HepG2 (cell line): ENCODE measurements at regions not wholly inside any gene's neighbourhood (a gene's known extent, or its start where the extent isn't known, plus 50 kb on each side); places are given as distances from the start of the nearest gene placed in this dataset.

ENCODE experiments used
- AKAP8 ChIP-seq: sonication (generic); formaldehyde crosslinking; IDR thresholded peaks from 2 replicates; pipeline ENCODE4 v1.5.1; 2020; ENCODE audit warnings: mild to moderate bottlenecking, missing genetic modification reagents
- CEBPG ChIP-seq: IDR thresholded peaks from 2 replicates; pipeline ENCODE4 v1.6.1; 2016
- DR1 ChIP-seq: sonication (generic); formaldehyde crosslinking; IDR thresholded peaks from 2 replicates; pipeline ENCODE4 v1.8.0; 2021; ENCODE audit warnings: mild to moderate bottlenecking, missing genetic modification reagents, inconsistent platforms
- ERF ChIP-seq: IDR thresholded peaks from 2 replicates; pipeline ENCODE4 v1.6.1; 2018; ENCODE audit warnings: missing biosample characterization, missing genetic modification reagents
- GTF3A ChIP-seq: sonication (generic); formaldehyde crosslinking; conservative IDR thresholded peaks from 2 replicates; pipeline ENCODE4 v1.4.0; 2020; ENCODE audit warnings: mild to moderate bottlenecking, missing genetic modification reagents
- HNF4G ChIP-seq, 2 experiments: sonication (generic) in 1 of 2; formaldehyde crosslinking in 1 of 2; IDR thresholded peaks; 2 replicates each; pipeline versions ENCODE4 v1.4.0 to v1.6.1; 2011 to 2020; ENCODE audit warnings: borderline replicate concordance in 2 of 2, low read depth in 2 of 2, mild to moderate bottlenecking in 2 of 2, low read length in 1 of 2, missing genetic modification reagents in 1 of 2, moderate library complexity in 1 of 2
- HNRNPH1 ChIP-seq: fragments of 200-400 bp; formaldehyde crosslinking; optimal IDR thresholded peaks from 2 replicates; pipeline ENCODE3; 2017; ENCODE audit warnings: mild to moderate bottlenecking, low read depth, low read length
- HOXD1 ChIP-seq: sonication (generic); formaldehyde crosslinking; IDR thresholded peaks from 2 replicates; pipeline ENCODE4 v1.5.0; 2020; ENCODE audit warnings: missing genetic modification reagents
- KDM2A ChIP-seq: sonication (generic); formaldehyde crosslinking; IDR thresholded peaks from 2 replicates; pipeline ENCODE4 v1.4.0; 2020; ENCODE audit warnings: low read depth, missing genetic modification reagents, borderline replicate concordance
- KDM5B ChIP-seq: sonication (generic); formaldehyde crosslinking; IDR thresholded peaks from 2 replicates; pipeline ENCODE4 v1.4.0; 2020; ENCODE audit warnings: missing genetic modification reagents, mild to moderate bottlenecking, borderline replicate concordance
- NR2F2 ChIP-seq: IDR thresholded peaks from 2 replicates; pipeline ENCODE4 v1.6.1; 2012; ENCODE audit warnings: low read depth, inconsistent platforms, borderline replicate concordance
- PAX8 ChIP-seq: sonication (generic); formaldehyde crosslinking; IDR thresholded peaks from 2 replicates; pipeline ENCODE4 v1.8.0; 2022; ENCODE audit warnings: mild to moderate bottlenecking, missing genetic modification reagents, borderline replicate concordance
- SAP130 ChIP-seq: IDR thresholded peaks from 2 replicates; pipeline ENCODE4 v1.6.1; 2016; ENCODE audit warnings: low read depth
- YEATS2 ChIP-seq: sonication (generic); formaldehyde crosslinking; IDR thresholded peaks from 2 replicates; pipeline ENCODE4 v1.4.0; 2020; ENCODE audit warnings: missing genetic modification reagents, borderline replicate concordance
- ZNF747 ChIP-seq: sonication (generic); formaldehyde crosslinking; IDR thresholded peaks from 2 replicates; pipeline ENCODE4 v1.8.1; 2023; ENCODE audit warnings: missing genetic modification reagents, mild to moderate bottlenecking, borderline replicate concordance
- ZNF792 ChIP-seq: IDR thresholded peaks from 2 replicates; pipeline ENCODE4 v1.6.1; 2016
- ZSCAN9 ChIP-seq: IDR thresholded peaks from 2 replicates; pipeline ENCODE4 v1.6.1; 2016; ENCODE audit warnings: borderline replicate concordance
- TF ChIP-seq, protein P1 (sequence below): sonication (generic); formaldehyde crosslinking; IDR thresholded peaks from 2 replicates; pipeline ENCODE4 v1.4.0; 2020; ENCODE audit warnings: missing genetic modification reagents
- TF ChIP-seq, protein P2 (sequence below): sonication (generic); formaldehyde crosslinking; IDR thresholded peaks from 2 replicates; pipeline ENCODE4 v1.4.0; 2020; ENCODE audit warnings: missing genetic modification reagents, borderline replicate concordance
- TF ChIP-seq, protein P3 (sequence below): sonication (generic); formaldehyde crosslinking; IDR thresholded peaks from 2 replicates; pipeline ENCODE4 v1.5.0; 2020; ENCODE audit warnings: missing genetic modification reagents
- TF ChIP-seq, protein P4 (sequence below): sonication (generic); formaldehyde crosslinking; IDR thresholded peaks from 2 replicates; pipeline ENCODE4 v1.4.0; 2020; ENCODE audit warnings: missing genetic modification reagents
- TF ChIP-seq, protein P5 (sequence below): sonication (generic); formaldehyde crosslinking; IDR thresholded peaks from 2 replicates; pipeline ENCODE4 v1.4.0; 2020; ENCODE audit warnings: missing genetic modification reagents

DNA sequence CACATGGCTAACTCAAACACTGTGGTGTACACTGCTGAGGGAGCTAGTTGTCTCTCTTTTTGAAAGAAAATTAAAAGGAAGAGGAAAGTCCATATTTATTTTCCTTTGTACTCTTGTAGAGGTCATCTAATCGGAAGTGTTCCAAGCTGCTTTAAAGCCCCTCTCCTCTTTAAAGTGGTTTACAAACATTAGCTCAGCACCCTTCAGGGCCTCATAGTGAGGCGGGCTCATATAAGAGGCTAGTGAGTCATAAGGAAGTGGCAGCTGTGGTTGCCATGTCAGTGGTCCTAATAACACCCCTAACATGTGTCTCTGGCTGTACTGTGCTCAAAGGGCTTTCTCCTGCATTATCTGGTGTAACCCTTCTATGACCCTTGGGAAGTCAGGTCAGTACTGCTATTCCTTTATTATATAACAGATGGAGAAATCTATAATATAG lies 104.4 kb upstream of the SERBP1 start (continued):
- TF ChIP-seq KDM2A, result peak; percentile 57; the same call in 1 of the 2 replicates
- TF ChIP-seq HNRNPH1, result no peak
- TF ChIP-seq AKAP8 (CRISPR knock-in tag), result peak; percentile 86; the same call in 1 of the 2 replicates
- 0 out of 2 replicates have a peak, but pooled peaks have one; percentile 15 for TF ChIP-seq YEATS2
- TF ChIP-seq, protein P1, sequence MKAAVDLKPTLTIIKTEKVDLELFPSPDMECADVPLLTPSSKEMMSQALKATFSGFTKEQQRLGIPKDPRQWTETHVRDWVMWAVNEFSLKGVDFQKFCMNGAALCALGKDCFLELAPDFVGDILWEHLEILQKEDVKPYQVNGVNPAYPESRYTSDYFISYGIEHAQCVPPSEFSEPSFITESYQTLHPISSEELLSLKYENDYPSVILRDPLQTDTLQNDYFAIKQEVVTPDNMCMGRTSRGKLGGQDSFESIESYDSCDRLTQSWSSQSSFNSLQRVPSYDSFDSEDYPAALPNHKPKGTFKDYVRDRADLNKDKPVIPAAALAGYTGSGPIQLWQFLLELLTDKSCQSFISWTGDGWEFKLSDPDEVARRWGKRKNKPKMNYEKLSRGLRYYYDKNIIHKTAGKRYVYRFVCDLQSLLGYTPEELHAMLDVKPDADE (CRISPR knock-in tag), result no peak
- TF ChIP-seq NR2F2, result peak; percentile 100
- TF ChIP-seq PAX8 (CRISPR knock-in tag), result no peak
- TF ChIP-seq DR1 (CRISPR knock-in tag), result no peak
- peak; percentile 95 for TF ChIP-seq HNF4G (IDR thresholded peaks at IDR 0.05; ENCODE audit: borderline replicate concordance, low read depth, low read length)
- peak; percentile 52; the same call in 1 of the 2 replicates for TF ChIP-seq HNF4G (CRISPR knock-in tag; IDR thresholded peaks at IDR 0.05; ENCODE audit: borderline replicate concordance, low read depth)
- TF ChIP-seq GTF3A (CRISPR knock-in tag), result no peak
- TF ChIP-seq, protein P2, sequence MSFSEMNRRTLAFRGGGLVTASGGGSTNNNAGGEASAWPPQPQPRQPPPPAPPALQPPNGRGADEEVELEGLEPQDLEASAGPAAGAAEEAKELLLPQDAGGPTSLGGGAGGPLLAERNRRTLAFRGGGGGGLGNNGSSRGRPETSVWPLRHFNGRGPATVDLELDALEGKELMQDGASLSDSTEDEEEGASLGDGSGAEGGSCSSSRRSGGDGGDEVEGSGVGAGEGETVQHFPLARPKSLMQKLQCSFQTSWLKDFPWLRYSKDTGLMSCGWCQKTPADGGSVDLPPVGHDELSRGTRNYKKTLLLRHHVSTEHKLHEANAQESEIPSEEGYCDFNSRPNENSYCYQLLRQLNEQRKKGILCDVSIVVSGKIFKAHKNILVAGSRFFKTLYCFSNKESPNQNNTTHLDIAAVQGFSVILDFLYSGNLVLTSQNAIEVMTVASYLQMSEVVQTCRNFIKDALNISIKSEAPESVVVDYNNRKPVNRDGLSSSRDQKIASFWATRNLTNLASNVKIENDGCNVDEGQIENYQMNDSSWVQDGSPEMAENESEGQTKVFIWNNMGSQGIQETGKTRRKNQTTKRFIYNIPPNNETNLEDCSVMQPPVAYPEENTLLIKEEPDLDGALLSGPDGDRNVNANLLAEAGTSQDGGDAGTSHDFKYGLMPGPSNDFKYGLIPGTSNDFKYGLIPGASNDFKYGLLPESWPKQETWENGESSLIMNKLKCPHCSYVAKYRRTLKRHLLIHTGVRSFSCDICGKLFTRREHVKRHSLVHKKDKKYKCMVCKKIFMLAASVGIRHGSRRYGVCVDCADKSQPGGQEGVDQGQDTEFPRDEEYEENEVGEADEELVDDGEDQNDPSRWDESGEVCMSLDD (CRISPR knock-in tag), result 0 out of 2 replicates have a peak, but pooled peaks have one; percentile 26
- peak; percentile 89 for TF ChIP-seq ZNF792
- peak; percentile 92 for TF ChIP-seq SAP130
- TF ChIP-seq HOXD1 (CRISPR knock-in tag), result peak; percentile 97
- TF ChIP-seq ERF (CRISPR knock-in tag), result peak; percentile 100
- TF ChIP-seq ZNF747 (CRISPR knock-in tag), result peak; percentile 71; the same call in 1 of the 2 replicates
- peak; percentile 77 for TF ChIP-seq CEBPG (CRISPR knock-in tag)
- TF ChIP-seq, protein P3, sequence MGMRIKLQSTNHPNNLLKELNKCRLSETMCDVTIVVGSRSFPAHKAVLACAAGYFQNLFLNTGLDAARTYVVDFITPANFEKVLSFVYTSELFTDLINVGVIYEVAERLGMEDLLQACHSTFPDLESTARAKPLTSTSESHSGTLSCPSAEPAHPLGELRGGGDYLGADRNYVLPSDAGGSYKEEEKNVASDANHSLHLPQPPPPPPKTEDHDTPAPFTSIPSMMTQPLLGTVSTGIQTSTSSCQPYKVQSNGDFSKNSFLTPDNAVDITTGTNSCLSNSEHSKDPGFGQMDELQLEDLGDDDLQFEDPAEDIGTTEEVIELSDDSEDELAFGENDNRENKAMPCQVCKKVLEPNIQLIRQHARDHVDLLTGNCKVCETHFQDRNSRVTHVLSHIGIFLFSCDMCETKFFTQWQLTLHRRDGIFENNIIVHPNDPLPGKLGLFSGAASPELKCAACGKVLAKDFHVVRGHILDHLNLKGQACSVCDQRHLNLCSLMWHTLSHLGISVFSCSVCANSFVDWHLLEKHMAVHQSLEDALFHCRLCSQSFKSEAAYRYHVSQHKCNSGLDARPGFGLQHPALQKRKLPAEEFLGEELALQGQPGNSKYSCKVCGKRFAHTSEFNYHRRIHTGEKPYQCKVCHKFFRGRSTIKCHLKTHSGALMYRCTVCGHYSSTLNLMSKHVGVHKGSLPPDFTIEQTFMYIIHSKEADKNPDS (CRISPR knock-in tag), result no peak
- no peak for TF ChIP-seq KDM5B (CRISPR knock-in tag)
- TF ChIP-seq ZSCAN9, result peak; percentile 81
- TF ChIP-seq, protein P4, sequence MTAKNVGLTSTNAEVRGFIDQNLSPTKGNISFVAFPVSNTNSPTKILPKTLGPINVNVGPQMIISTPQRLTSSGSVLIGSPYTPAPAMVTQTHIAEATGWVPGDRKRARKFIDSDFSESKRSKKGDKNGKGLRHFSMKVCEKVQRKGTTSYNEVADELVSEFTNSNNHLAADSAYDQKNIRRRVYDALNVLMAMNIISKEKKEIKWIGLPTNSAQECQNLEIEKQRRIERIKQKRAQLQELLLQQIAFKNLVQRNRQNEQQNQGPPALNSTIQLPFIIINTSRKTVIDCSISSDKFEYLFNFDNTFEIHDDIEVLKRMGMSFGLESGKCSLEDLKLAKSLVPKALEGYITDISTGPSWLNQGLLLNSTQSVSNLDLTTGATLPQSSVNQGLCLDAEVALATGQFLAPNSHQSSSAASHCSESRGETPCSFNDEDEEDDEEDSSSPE (CRISPR knock-in tag), result no peak
- TF ChIP-seq, protein P5, sequence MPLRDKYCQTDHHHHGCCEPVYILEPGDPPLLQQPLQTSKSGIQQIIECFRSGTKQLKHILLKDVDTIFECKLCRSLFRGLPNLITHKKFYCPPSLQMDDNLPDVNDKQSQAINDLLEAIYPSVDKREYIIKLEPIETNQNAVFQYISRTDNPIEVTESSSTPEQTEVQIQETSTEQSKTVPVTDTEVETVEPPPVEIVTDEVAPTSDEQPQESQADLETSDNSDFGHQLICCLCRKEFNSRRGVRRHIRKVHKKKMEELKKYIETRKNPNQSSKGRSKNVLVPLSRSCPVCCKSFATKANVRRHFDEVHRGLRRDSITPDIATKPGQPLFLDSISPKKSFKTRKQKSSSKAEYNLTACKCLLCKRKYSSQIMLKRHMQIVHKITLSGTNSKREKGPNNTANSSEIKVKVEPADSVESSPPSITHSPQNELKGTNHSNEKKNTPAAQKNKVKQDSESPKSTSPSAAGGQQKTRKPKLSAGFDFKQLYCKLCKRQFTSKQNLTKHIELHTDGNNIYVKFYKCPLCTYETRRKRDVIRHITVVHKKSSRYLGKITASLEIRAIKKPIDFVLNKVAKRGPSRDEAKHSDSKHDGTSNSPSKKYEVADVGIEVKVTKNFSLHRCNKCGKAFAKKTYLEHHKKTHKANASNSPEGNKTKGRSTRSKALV (CRISPR knock-in tag), result peak; percentile 41
